ENCODE measurements at regions not wholly inside any gene's neighbourhood (a gene's known extent, or its start where the extent isn't known, plus 50 kb on each side); places are given as distances from the start of the nearest gene placed in this dataset.

GRCh38 chr4:110424144-110424543, 51.8 kb upstream of the ENPEP start:
- Histone ChIP-seq H3K4me1 (no peaks in the 10 kb centered on the region), H3K36me3 (no peaks in the 10 kb centered on the region), H3K9me3 (no peaks in the 10 kb centered on the region), H3K27me3 (no peaks in the 10 kb centered on the region), H3K4me3 (no peak overlapping the region), H3K27ac (no peak overlapping the region)
- intact Hi-C loops (cut with DNase I; ENCODE audit: low total_unique reads), result no loop called here
- in situ Hi-C loops (cut with MboI; ENCODE audit: low pct_ligation_motif_present in 1 of 4, low pct_unique_long_range_greater_than_20kb in 1 of 4, low sequenced_read_pairs in 3 of 4), result no loop called here
- 40 to 49% methylated on average over 2 of the region's 2 CpGs for WGBS, 2 donors (ENCODE audit: low coverage in 1 of 2)
- TF ChIP-seq POLR2A (IDR thresholded peaks at IDR 0.05) (no peak), EP300 (IDR thresholded peaks at IDR 0.05; ENCODE audit: low read depth) (no peak), POLR2AphosphoS5 (IDR thresholded peaks at IDR 0.05) (no peak), CTCF (IDR thresholded peaks at IDR 0.05) (no peak)
- DNase-seq, result no peak

GRCh38 chr4:110418641-110419040, 57.3 kb upstream of the ENPEP start:
- 91 to 100% methylated on average over 1 to 15 of the region's 15 CpGs for WGBS, 2 donors (ENCODE audit: low coverage in 1 of 2)
- intact Hi-C loops (cut with DNase I; ENCODE audit: low total_unique reads), result no loop called here

GRCh38 chr4:110417136-110417535, 58.8 kb upstream of the ENPEP start:
- no peak overlapping the region for H3K27ac ChIP-seq
- in situ Hi-C loops (cut with MboI; ENCODE audit: low pct_ligation_motif_present in 1 of 4, low pct_unique_long_range_greater_than_20kb in 1 of 4, low sequenced_read_pairs in 3 of 4) (no loop called here), intact Hi-C loops (cut with DNase I; ENCODE audit: low total_unique reads) (no loop called here)
- no peak for TF ChIP-seq POLR2AphosphoS5 (IDR thresholded peaks at IDR 0.05)
- TF ChIP-seq CTCF (IDR thresholded peaks at IDR 0.05), result no peak
- no peak for TF ChIP-seq EP300 (IDR thresholded peaks at IDR 0.05; ENCODE audit: low read depth)
- TF ChIP-seq POLR2A (IDR thresholded peaks at IDR 0.05), result no peak
- H3K4me1 ChIP-seq, result peaks cover 0 to 12% (median 7%) of the 10 kb centered on the region in 4 donors
- H3K36me3 ChIP-seq, result no peaks in the 10 kb centered on the region
- no peak for DNase-seq
- no peak overlapping the region for H3K4me3 ChIP-seq
- no peaks in the 10 kb centered on the region for H3K9me3 ChIP-seq
- H3K27me3 ChIP-seq, result no peaks in the 10 kb centered on the region

More at GRCh38 chr4:110418641-110419040, 57.3 kb upstream of the ENPEP start:
- no peaks in the 10 kb centered on the region for H3K27me3 ChIP-seq
- no peak for TF ChIP-seq EP300 (IDR thresholded peaks at IDR 0.05; ENCODE audit: low read depth)
- no peak overlapping the region for H3K4me3 ChIP-seq
- H3K9me3 ChIP-seq, result no peaks in the 10 kb centered on the region
- in situ Hi-C loops (cut with MboI; ENCODE audit: low pct_ligation_motif_present in 1 of 4, low pct_unique_long_range_greater_than_20kb in 1 of 4, low sequenced_read_pairs in 3 of 4), result no loop called here
- DNase-seq, result no peak
- no peak overlapping the region for H3K27ac ChIP-seq
- no peaks in the 10 kb centered on the region for H3K36me3 ChIP-seq
- H3K4me1 ChIP-seq, result peaks cover 0 to 3% (median 0%) of the 10 kb centered on the region in 4 donors

GRCh38 chr4:110415478-110415877, 60.5 kb upstream of the ENPEP start:
- H3K9me3 ChIP-seq, result no peaks in the 10 kb centered on the region
- no peak for DNase-seq
- in situ Hi-C loops (cut with MboI; ENCODE audit: low pct_ligation_motif_present in 1 of 4, low pct_unique_long_range_greater_than_20kb in 1 of 4, low sequenced_read_pairs in 3 of 4) (no loop called here), intact Hi-C loops (cut with DNase I; ENCODE audit: low total_unique reads) (no loop called here)
- peaks cover 0 to 20% (median 10%) of the 10 kb centered on the region in 4 donors for H3K4me1 ChIP-seq
- 91 to 100% methylated on average over 3 to 4 of the region's 4 CpGs for WGBS, 2 donors (ENCODE audit: low coverage in 1 of 2)
- no peak overlapping the region for H3K4me3 ChIP-seq
- no peaks in the 10 kb centered on the region for H3K36me3 ChIP-seq
- no peaks in the 10 kb centered on the region for H3K27me3 ChIP-seq
- no peak for TF ChIP-seq EP300 (IDR thresholded peaks at IDR 0.05; ENCODE audit: low read depth)
- H3K27ac ChIP-seq, result no peak overlapping the region

- no peak overlapping the region for H3K4me3 ChIP-seq
- no peaks in the 10 kb centered on the region for H3K36me3 ChIP-seq
- H3K27ac ChIP-seq, result no peak overlapping the region
- WGBS, 2 donors (ENCODE audit: low coverage in 1 of 2), result 85% methylated on average over 3 of the region's 3 CpGs
- no peaks in the 10 kb centered on the region for H3K9me3 ChIP-seq
- in situ Hi-C loops (cut with MboI; ENCODE audit: low pct_ligation_motif_present in 1 of 4, low pct_unique_long_range_greater_than_20kb in 1 of 4, low sequenced_read_pairs in 3 of 4), result no loop called here
- H3K27me3 ChIP-seq, result no peaks in the 10 kb centered on the region
- H3K4me1 ChIP-seq, result peaks cover 0 to 20% (median 10%) of the 10 kb centered on the region in 4 donors
- no peak for TF ChIP-seq POLR2AphosphoS5 (IDR thresholded peaks at IDR 0.05)
- TF ChIP-seq EP300 (IDR thresholded peaks at IDR 0.05; ENCODE audit: low read depth), result no peak
- TF ChIP-seq POLR2A (IDR thresholded peaks at IDR 0.05), result no peak
- TF ChIP-seq CTCF (IDR thresholded peaks at IDR 0.05), result no peak
- intact Hi-C loops (cut with DNase I; ENCODE audit: low total_unique reads), result no loop called here
- DNase-seq, result no peak
Measured at GRCh38 chr4:110415041-110415440, 60.9 kb upstream of the ENPEP start.

Data from transverse colon (tissue), 4 donors.